H9 (cell line): ENCODE measurements at regions not wholly inside any gene's neighbourhood (a gene's known extent, or its start where the extent isn't known, plus 50 kb on each side); places are given as distances from the start of the nearest gene placed in this dataset.

ENCODE experiments used
- DNase-seq: peaks from one replicate; pipeline ENCODE4 v3.0.0-alpha.2; 2017
- H2AFZ ChIP-seq: one replicate; pipeline ENCODE4 v1.6.1; 2013; ENCODE audit warnings: mild to moderate bottlenecking, low read length, control low read depth, moderate library complexity
- H2AK5ac ChIP-seq: 2 replicates; pipeline ENCODE4 v1.6.1; 2013; ENCODE audit warnings: low read length, control low read depth, mixed read lengths; ENCODE audit not compliant: insufficient read length
- H2BK120ac ChIP-seq: one replicate; pipeline ENCODE4 v1.6.1; 2013; ENCODE audit warnings: low read depth, mild to moderate bottlenecking, low read length, control low read depth, inconsistent platforms; ENCODE audit not compliant: poor library complexity, severe bottlenecking
- H2BK12ac ChIP-seq: 2 replicates; pipeline ENCODE4 v1.6.1; 2013; ENCODE audit warnings: low read length, control low read depth, mixed read lengths, low read depth; ENCODE audit not compliant: insufficient read length
- H2BK15ac ChIP-seq: 2 replicates; pipeline ENCODE4 v1.6.1; 2013; ENCODE audit warnings: low read depth, low read length, control low read depth
- H2BK20ac ChIP-seq: one replicate; pipeline ENCODE4 v1.6.1; 2013; ENCODE audit warnings: low read depth, mild to moderate bottlenecking, low read length, control low read depth, inconsistent platforms; ENCODE audit not compliant: poor library complexity, severe bottlenecking
- H2BK5ac ChIP-seq: 2 replicates; pipeline ENCODE4 v1.6.1; 2013; ENCODE audit warnings: low read length, control low read depth, mixed read lengths; ENCODE audit not compliant: insufficient read length
- H3K14ac ChIP-seq: 2 replicates; pipeline ENCODE4 v1.6.1; 2013; ENCODE audit warnings: low read length, control low read depth; ENCODE audit not compliant: insufficient read depth
- H3K18ac ChIP-seq: 2 replicates; pipeline ENCODE4 v1.6.1; 2013; ENCODE audit warnings: low read depth, mild to moderate bottlenecking, mixed read lengths, low read length, control low read depth; ENCODE audit not compliant: insufficient read length
- H3K23ac ChIP-seq: 2 replicates; pipeline ENCODE4 v1.6.1; 2013; ENCODE audit warnings: low read length, control low read depth, mixed read lengths, low read depth; ENCODE audit not compliant: insufficient read length
- H3K23me2 ChIP-seq: 2 replicates; pipeline ENCODE4 v1.6.1; 2013; ENCODE audit warnings: low read depth, mild to moderate bottlenecking, mixed read lengths, low read length, control low read depth; ENCODE audit not compliant: insufficient read length, poor library complexity, severe bottlenecking
- H3K27ac ChIP-seq: 2 replicates; pipeline ENCODE4 v1.5.1; 2013; ENCODE audit warnings: low read length, control low read depth, mixed read lengths, low read depth; ENCODE audit not compliant: insufficient read length
- H3K27me3 ChIP-seq: 2 replicates; pipeline ENCODE4 v1.6.1; 2013; ENCODE audit warnings: low read length, control low read depth, inconsistent platforms; ENCODE audit not compliant: insufficient read depth
- H3K4ac ChIP-seq: 2 replicates; pipeline ENCODE4 v1.6.1; 2013; ENCODE audit warnings: low read depth, mild to moderate bottlenecking, control low read depth, inconsistent platforms, low read length, moderate library complexity
- H3K4me1 ChIP-seq: 2 replicates; pipeline ENCODE4 v1.6.1; 2013; ENCODE audit warnings: low read length, control low read depth, inconsistent platforms; ENCODE audit not compliant: insufficient read depth
- H3K4me2 ChIP-seq: 2 replicates; pipeline ENCODE4 v1.6.1; 2013; ENCODE audit warnings: low read length, control low read depth, mixed read lengths; ENCODE audit not compliant: insufficient read length, insufficient read depth
- H3K56ac ChIP-seq: 2 replicates; pipeline ENCODE4 v1.6.1; 2013; ENCODE audit warnings: low read depth, mild to moderate bottlenecking, mixed read lengths, low read length, control low read depth; ENCODE audit not compliant: insufficient read length
- H3K79me1 ChIP-seq: 2 replicates; pipeline ENCODE4 v1.6.1; 2013; ENCODE audit warnings: low read depth, mild to moderate bottlenecking, moderate library complexity, low read length, control low read depth, inconsistent platforms; ENCODE audit not compliant: insufficient read depth, poor library complexity, severe bottlenecking
- H3K79me2 ChIP-seq: 2 replicates; pipeline ENCODE4 v1.6.1; 2013; ENCODE audit warnings: low read length, control low read depth, inconsistent platforms; ENCODE audit not compliant: insufficient read depth
- H3K9ac ChIP-seq: 2 replicates; pipeline ENCODE4 v1.6.1; 2013; ENCODE audit warnings: low read length, control low read depth, mixed read lengths; ENCODE audit not compliant: insufficient read length; ENCODE audit errors: extremely low read depth
- H3K9me3 ChIP-seq: one replicate; pipeline ENCODE4 v1.6.1; 2013; ENCODE audit warnings: low read depth, low read length, inconsistent platforms; ENCODE audit not compliant: control insufficient read depth
- H3T11ph ChIP-seq: one replicate; pipeline ENCODE4 v1.6.1; 2013; ENCODE audit warnings: mild to moderate bottlenecking, low read length, control low read depth, inconsistent platforms
- H4K20me1 ChIP-seq: one replicate; pipeline ENCODE4 v1.6.1; 2013; ENCODE audit not compliant: control insufficient read depth, insufficient read length, insufficient read depth
- H4K5ac ChIP-seq: 2 replicates; pipeline ENCODE4 v1.6.1; 2013; ENCODE audit warnings: low read depth, mild to moderate bottlenecking, mixed read lengths, low read length, control low read depth; ENCODE audit not compliant: insufficient read length
- H4K8ac ChIP-seq: replicated peaks from 2 replicates; pipeline ENCODE4 v1.6.1; 2013; ENCODE audit warnings: low read length, control low read depth, mixed read lengths, low read depth; ENCODE audit not compliant: insufficient read length
- H4K91ac ChIP-seq: 2 replicates; pipeline ENCODE4 v1.6.1; 2013; ENCODE audit warnings: low read depth, mild to moderate bottlenecking, moderate library complexity, mixed read lengths, low read length, control low read depth; ENCODE audit not compliant: insufficient read length
- H3K27ac Mint-ChIP-seq, 3 experiments: 2 replicates in 2 of 3; 3 replicates in 1 of 3; pipeline ENCODE4 v1.8.0; 2020 to 2021; ENCODE audit warnings: mixed read lengths in 3 of 3, mild to moderate bottlenecking in 1 of 3, moderate library complexity in 1 of 3
- H3K27me3 Mint-ChIP-seq: 2 replicates; pipeline ENCODE4 v1.8.0; 2021; ENCODE audit warnings: low read depth, mild to moderate bottlenecking, moderate library complexity, mixed read lengths
- H3K36me3 Mint-ChIP-seq, 3 experiments: 2 replicates in 2 of 3; 3 replicates in 1 of 3; pipeline ENCODE4 v1.8.0; 2020 to 2021; ENCODE audit warnings: low read depth in 3 of 3, mixed read lengths in 3 of 3; ENCODE audit not compliant: insufficient read depth in 1 of 3
- H3K4me1 Mint-ChIP-seq, 2 experiments: 2 replicates each; pipeline ENCODE4 v1.8.0; 2020; ENCODE audit warnings: mixed read lengths in 2 of 2
- H3K4me3 Mint-ChIP-seq, 2 experiments: 2 replicates in 1 of 2; 3 replicates in 1 of 2; pipeline ENCODE4 v1.8.0; 2020 to 2021; ENCODE audit warnings: mild to moderate bottlenecking in 2 of 2, mixed read lengths in 2 of 2, moderate library complexity in 1 of 2
- H3K9me3 Mint-ChIP-seq, 2 experiments: 2 replicates in 1 of 2; 3 replicates in 1 of 2; pipeline ENCODE4 v1.8.0; 2020; ENCODE audit warnings: mild to moderate bottlenecking in 2 of 2, mixed read lengths in 2 of 2, moderate library complexity in 1 of 2
- WGBS: extraction: QIAGEN DNeasy Blood & Tissue Kit; methylation state at CpG from one replicate; pipeline ENCODE4 v1.1.7; 2013; ENCODE audit warnings: missing lambda C conversion rate, low lambda C conversion rate, mixed read lengths; ENCODE audit not compliant: insufficient read length; ENCODE audit errors: extremely low coverage; 5-methylcytosine and 5-hydroxymethylcytosine counted together
- TF ChIP-seq, protein P1 (sequence below): fragments of 200-600 bp; sonication (generic); conservative IDR thresholded peaks from 3 replicates; pipeline ENCODE4 v1.8.0; 2021; ENCODE audit warnings: antibody characterized with exemption, mild to moderate bottlenecking

DNA sequence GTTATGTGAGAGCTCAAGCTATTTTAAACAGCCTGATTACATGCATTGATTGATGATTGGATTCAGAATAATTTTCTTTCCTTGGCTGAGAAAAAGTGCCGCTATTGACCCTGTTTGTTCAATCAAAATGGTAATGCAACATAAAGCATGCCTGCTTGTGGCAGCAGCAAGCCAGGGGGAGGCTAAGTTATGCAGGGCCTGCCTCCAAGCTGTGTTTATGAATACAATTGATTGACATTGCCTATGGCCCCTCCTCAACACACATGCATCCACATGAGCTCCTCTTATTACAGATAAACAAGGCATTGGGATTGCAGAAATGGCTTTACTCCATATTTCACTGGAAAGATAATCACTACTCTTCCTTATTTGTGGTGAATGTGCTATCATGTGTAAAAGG, 395.6 kb downstream of the TDRD15 start:
- H2AK5ac ChIP-seq = no peak overlapping the region
- H3K4me2 ChIP-seq = no peak overlapping the region
- H2BK5ac ChIP-seq = no peak overlapping the region
- H4K20me1 ChIP-seq = no peaks in the 10 kb centered on the region
- Mint-ChIP-seq H3K4me1 (no peaks in the 10 kb centered on the region), H3K27me3 (no peaks in the 10 kb centered on the region), H3K36me3 (no peaks in the 10 kb centered on the region), H3K9me3 (peaks cover 3% of the 10 kb centered on the region in 2 experiments; a peak in 4 of 5 replicates), H3K27ac (no peak overlapping the region), H3K4me3 (no peak overlapping the region)
- H2AFZ ChIP-seq = no peak overlapping the region
- TF ChIP-seq, protein P1, sequence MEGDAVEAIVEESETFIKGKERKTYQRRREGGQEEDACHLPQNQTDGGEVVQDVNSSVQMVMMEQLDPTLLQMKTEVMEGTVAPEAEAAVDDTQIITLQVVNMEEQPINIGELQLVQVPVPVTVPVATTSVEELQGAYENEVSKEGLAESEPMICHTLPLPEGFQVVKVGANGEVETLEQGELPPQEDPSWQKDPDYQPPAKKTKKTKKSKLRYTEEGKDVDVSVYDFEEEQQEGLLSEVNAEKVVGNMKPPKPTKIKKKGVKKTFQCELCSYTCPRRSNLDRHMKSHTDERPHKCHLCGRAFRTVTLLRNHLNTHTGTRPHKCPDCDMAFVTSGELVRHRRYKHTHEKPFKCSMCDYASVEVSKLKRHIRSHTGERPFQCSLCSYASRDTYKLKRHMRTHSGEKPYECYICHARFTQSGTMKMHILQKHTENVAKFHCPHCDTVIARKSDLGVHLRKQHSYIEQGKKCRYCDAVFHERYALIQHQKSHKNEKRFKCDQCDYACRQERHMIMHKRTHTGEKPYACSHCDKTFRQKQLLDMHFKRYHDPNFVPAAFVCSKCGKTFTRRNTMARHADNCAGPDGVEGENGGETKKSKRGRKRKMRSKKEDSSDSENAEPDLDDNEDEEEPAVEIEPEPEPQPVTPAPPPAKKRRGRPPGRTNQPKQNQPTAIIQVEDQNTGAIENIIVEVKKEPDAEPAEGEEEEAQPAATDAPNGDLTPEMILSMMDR = no peak
- no peak overlapping the region for H3K4ac ChIP-seq
- no peak overlapping the region for H2BK20ac ChIP-seq
- no peaks in the 10 kb centered on the region for H3K9me3 ChIP-seq
- no peak overlapping the region for H4K91ac ChIP-seq
- H3K4me1 ChIP-seq = no peaks in the 10 kb centered on the region
- no CpG with 5 or more reads among the region's 1 CpG for WGBS
- H3K56ac ChIP-seq = no peak overlapping the region
- no peak overlapping the region for H3K14ac ChIP-seq
- H3K27me3 ChIP-seq = no peaks in the 10 kb centered on the region
- H3K23me2 ChIP-seq = no peaks in the 10 kb centered on the region
- no peak overlapping the region for H3K23ac ChIP-seq
- H2BK15ac ChIP-seq = no peak overlapping the region
- H3K79me1 ChIP-seq = no peaks in the 10 kb centered on the region
- no peaks in the 10 kb centered on the region for H3K79me2 ChIP-seq
- H3K18ac ChIP-seq = no peak overlapping the region
- H3K9ac ChIP-seq = no peak overlapping the region
- H3K27ac ChIP-seq = no peak overlapping the region
- no peak overlapping the region for H2BK12ac ChIP-seq
- H3T11ph ChIP-seq = no peak overlapping the region
- no peak for DNase-seq
- no peak overlapping the region for H4K5ac ChIP-seq
- H4K8ac ChIP-seq = no peak overlapping the region
- no peak overlapping the region for H2BK120ac ChIP-seq
